ENCODE measurements at regions not wholly inside any gene's neighbourhood (a gene's known extent, or its start where the extent isn't known, plus 50 kb on each side); places are given as distances from the start of the nearest gene placed in this dataset.

DNA sequence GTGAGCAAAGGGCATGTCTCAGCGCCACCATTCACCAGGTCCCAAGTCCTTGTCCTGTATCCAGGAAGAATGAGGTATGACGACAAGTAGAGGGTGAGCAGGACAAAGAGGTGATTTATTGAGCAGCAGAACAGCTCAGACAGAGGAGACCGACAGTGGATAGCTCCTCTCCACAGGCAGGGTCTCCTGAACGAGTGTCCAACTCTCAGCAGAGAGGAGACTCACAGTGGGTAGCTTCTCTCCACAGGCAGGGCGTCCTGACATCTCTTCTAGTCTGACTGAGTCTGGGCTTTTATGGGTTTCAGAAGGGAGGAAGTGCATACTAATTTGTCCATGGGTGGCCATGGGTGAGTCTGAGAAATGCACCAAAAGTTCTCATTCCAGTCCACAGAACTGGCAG lies 204.7 kb downstream of the ANKRD60 start:
- TF ChIP-seq EZH2 (IDR thresholded peaks at IDR 0.05; ENCODE audit: low read length, unreplicated experiment) (no peak), EZH2phosphoT487 (IDR thresholded peaks at IDR 0.05; ENCODE audit: borderline replicate concordance, low read length) (no peak)
- TF ChIP-seq, protein P1, sequence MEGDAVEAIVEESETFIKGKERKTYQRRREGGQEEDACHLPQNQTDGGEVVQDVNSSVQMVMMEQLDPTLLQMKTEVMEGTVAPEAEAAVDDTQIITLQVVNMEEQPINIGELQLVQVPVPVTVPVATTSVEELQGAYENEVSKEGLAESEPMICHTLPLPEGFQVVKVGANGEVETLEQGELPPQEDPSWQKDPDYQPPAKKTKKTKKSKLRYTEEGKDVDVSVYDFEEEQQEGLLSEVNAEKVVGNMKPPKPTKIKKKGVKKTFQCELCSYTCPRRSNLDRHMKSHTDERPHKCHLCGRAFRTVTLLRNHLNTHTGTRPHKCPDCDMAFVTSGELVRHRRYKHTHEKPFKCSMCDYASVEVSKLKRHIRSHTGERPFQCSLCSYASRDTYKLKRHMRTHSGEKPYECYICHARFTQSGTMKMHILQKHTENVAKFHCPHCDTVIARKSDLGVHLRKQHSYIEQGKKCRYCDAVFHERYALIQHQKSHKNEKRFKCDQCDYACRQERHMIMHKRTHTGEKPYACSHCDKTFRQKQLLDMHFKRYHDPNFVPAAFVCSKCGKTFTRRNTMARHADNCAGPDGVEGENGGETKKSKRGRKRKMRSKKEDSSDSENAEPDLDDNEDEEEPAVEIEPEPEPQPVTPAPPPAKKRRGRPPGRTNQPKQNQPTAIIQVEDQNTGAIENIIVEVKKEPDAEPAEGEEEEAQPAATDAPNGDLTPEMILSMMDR (conservative IDR thresholded peaks at IDR 0.05; ENCODE audit: low read depth, low read length): no peak
- ChIA-PET CTCF (no interaction called here), POLR2A (ENCODE audit: unreplicated experiment) (no interaction called here)
- ATAC-seq (no peak), DNase-seq (no peak)
- Histone ChIP-seq H4K20me1 (ENCODE audit: low read length) (no peaks in the 10 kb centered on the region), H3K36me3 (ENCODE audit: low read depth, low read length) (no peaks in the 10 kb centered on the region), H3K27me3 (ENCODE audit: low read length) (no peaks in the 10 kb centered on the region), H3K79me2 (ENCODE audit: low read length) (no peaks in the 10 kb centered on the region), H3K4me1 (ENCODE audit: insufficient read depth, low read length) (peaks cover 18% of the 10 kb centered on the region), H3K9me2 (replicated peaks; ENCODE audit: low read length) (no peaks in the 10 kb centered on the region), H3F3A (ENCODE audit: low read length, unreplicated experiment) (no peaks in the 10 kb centered on the region), H3K9me3 (ENCODE audit: low read length) (no peaks in the 10 kb centered on the region), H3K4me3 (ENCODE audit: low read length) (no peak overlapping the region), H3K4me2 (ENCODE audit: low read length) (no peak overlapping the region), H3K9ac (ENCODE audit: low read length) (no peak overlapping the region), H2AFZ (ENCODE audit: low read length) (no peak overlapping the region), H3K27ac (ENCODE audit: low read length) (no peak overlapping the region)
- intact Hi-C loops (cut with micrococcal nuclease): no loop called here
- BruUV-seq (replicated peaks): no TSS peak

DNA sequence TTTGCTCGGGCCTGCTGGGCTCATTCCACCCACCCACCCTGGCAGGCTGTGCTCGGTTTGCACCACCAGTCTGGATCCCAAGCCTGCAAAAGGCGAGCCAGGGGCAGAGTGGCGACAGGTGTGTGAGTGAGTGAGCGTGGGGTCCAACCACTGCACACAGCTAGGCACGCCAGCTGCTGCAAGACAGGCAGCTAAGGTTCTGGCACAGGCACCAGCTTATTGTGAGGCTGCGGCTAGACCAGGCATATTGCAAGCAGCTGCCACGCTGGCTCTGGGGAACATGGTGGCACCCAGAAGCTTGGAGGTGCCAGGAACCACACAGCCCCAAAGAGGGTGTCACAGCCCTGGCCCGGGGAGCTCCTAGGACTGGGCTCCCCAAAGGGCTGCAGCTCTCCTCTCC lies 205.1 kb downstream of the ANKRD60 start:
- BruUV-seq (replicated peaks): no TSS peak
- TF ChIP-seq EZH2 (IDR thresholded peaks at IDR 0.05; ENCODE audit: low read length, unreplicated experiment): no peak
- TF ChIP-seq, protein P1 (conservative IDR thresholded peaks at IDR 0.05; ENCODE audit: low read depth, low read length): no peak
- TF ChIP-seq EZH2phosphoT487 (IDR thresholded peaks at IDR 0.05; ENCODE audit: borderline replicate concordance, low read length): no peak
- Histone ChIP-seq H3K4me2 (ENCODE audit: low read length) (no peak overlapping the region), H3K9ac (ENCODE audit: low read length) (no peak overlapping the region), H3K9me2 (replicated peaks; ENCODE audit: low read length) (no peaks in the 10 kb centered on the region), H4K20me1 (ENCODE audit: low read length) (no peaks in the 10 kb centered on the region), H3K4me1 (ENCODE audit: insufficient read depth, low read length) (peaks cover 22% of the 10 kb centered on the region), H2AFZ (ENCODE audit: low read length) (no peak overlapping the region), H3K9me3 (ENCODE audit: low read length) (no peaks in the 10 kb centered on the region), H3K27me3 (ENCODE audit: low read length) (no peaks in the 10 kb centered on the region), H3K36me3 (ENCODE audit: low read depth, low read length) (no peaks in the 10 kb centered on the region), H3K27ac (ENCODE audit: low read length) (no peak overlapping the region), H3K4me3 (ENCODE audit: low read length) (no peak overlapping the region), H3F3A (ENCODE audit: low read length, unreplicated experiment) (no peaks in the 10 kb centered on the region), H3K79me2 (ENCODE audit: low read length) (no peaks in the 10 kb centered on the region)
- ChIA-PET CTCF (no interaction called here), POLR2A (ENCODE audit: unreplicated experiment) (no interaction called here)
- DNase-seq: no peak
- intact Hi-C loops (cut with micrococcal nuclease): no loop called here
- ATAC-seq: no peak

DNA sequence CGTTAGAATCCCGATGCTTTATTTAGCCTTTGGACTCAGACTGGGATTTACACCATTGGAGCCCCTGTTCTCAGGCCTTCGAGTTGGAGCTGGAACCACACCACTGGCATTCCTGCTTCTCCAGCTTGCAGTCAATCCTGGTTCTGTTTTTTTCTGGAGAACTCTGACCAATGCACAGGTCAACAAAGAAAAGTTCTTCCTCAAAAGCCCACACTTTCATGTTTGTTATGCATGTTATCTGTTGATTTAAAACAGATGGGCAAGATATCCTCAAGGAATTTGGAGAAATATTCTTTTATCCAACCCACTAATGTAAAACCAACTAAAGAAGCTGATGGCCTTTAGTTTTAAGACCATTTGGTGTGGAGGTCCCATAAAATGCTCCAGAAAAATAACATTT lies 205.7 kb downstream of the ANKRD60 start:
- H3K9me3 ChIP-seq (ENCODE audit: low read length): no peaks in the 10 kb centered on the region
- no peak overlapping the region for H2AFZ ChIP-seq (ENCODE audit: low read length)
- no peaks in the 10 kb centered on the region for H3K27me3 ChIP-seq (ENCODE audit: low read length)
- H3K9me2 ChIP-seq (replicated peaks; ENCODE audit: low read length): no peaks in the 10 kb centered on the region
- no TSS peak for BruUV-seq (replicated peaks)
- intact Hi-C loops (cut with micrococcal nuclease): no loop called here
- no peaks in the 10 kb centered on the region for H4K20me1 ChIP-seq (ENCODE audit: low read length)
- CTCF ChIA-PET: no interaction called here
- no peaks in the 10 kb centered on the region for H3K79me2 ChIP-seq (ENCODE audit: low read length)
- H3F3A ChIP-seq (ENCODE audit: low read length, unreplicated experiment): no peaks in the 10 kb centered on the region
- POLR2A ChIA-PET (ENCODE audit: unreplicated experiment): interaction anchor here (0.6 kb wide), 1 partner anchor 13 kb away, joined by 4 read pairs; no protein-coding TSS in a partner anchor
- TF ChIP-seq, protein P1 (conservative IDR thresholded peaks at IDR 0.05; ENCODE audit: low read depth, low read length): no peak
- TF ChIP-seq EZH2phosphoT487 (IDR thresholded peaks at IDR 0.05; ENCODE audit: borderline replicate concordance, low read length): no peak
- TF ChIP-seq EZH2 (IDR thresholded peaks at IDR 0.05; ENCODE audit: low read length, unreplicated experiment): no peak
- peaks cover 28% of the 10 kb centered on the region for H3K4me1 ChIP-seq (ENCODE audit: insufficient read depth, low read length)
- H3K9ac ChIP-seq (ENCODE audit: low read length): no peak overlapping the region
- DNase-seq (no peak), ATAC-seq (no peak)
- H3K36me3 ChIP-seq (ENCODE audit: low read depth, low read length): no peaks in the 10 kb centered on the region
- H3K27ac ChIP-seq (ENCODE audit: low read length): no peak overlapping the region
- no peak overlapping the region for H3K4me2 ChIP-seq (ENCODE audit: low read length)
- no peak overlapping the region for H3K4me3 ChIP-seq (ENCODE audit: low read length)
